Muscle layer of duodenum (tissue), 2 donors: ENCODE measurements at regions not wholly inside any gene's neighbourhood (a gene's known extent, or its start where the extent isn't known, plus 50 kb on each side); places are given as distances from the start of the nearest gene placed in this dataset.

Experiments used
- H3K27ac ChIP-seq: one replicate; pipeline ENCODE4 v1.7.0; 2013; ENCODE audit warnings: mild to moderate bottlenecking, low read length
- H3K27me3 ChIP-seq: one replicate; pipeline ENCODE4 v1.7.0; 2013; ENCODE audit warnings: low read depth, mild to moderate bottlenecking, control low read depth, low read length
- H3K36me3 ChIP-seq, 2 donors: one replicate each; pipeline ENCODE4 v1.7.0; 2013; ENCODE audit warnings: low read length in 2 of 2, control low read depth in 1 of 2, mild to moderate bottlenecking in 1 of 2; ENCODE audit not compliant: insufficient read depth in 2 of 2, control insufficient read depth in 1 of 2
- H3K4me1 ChIP-seq, 2 donors: one replicate each; pipeline ENCODE4 v1.7.0; 2013; ENCODE audit warnings: low read length in 2 of 2, mild to moderate bottlenecking in 2 of 2, control low read depth in 1 of 2, moderate library complexity in 1 of 2; ENCODE audit not compliant: insufficient read depth in 2 of 2, control insufficient read depth in 1 of 2
- H3K4me3 ChIP-seq, 2 donors: one replicate each; pipeline ENCODE4 v1.7.0; 2013; ENCODE audit warnings: low read length in 2 of 2, low read depth in 1 of 2, mild to moderate bottlenecking in 1 of 2
- H3K9me3 ChIP-seq, 2 donors: one replicate each; pipeline ENCODE4 v1.7.0; 2013; ENCODE audit warnings: low read length in 2 of 2, control low read depth in 1 of 2, mild to moderate bottlenecking in 1 of 2; ENCODE audit not compliant: control insufficient read depth in 1 of 2
- donor health status: healthy.

GRCh38 chr11:100622404-100622803 is 64.7 kb upstream of the ARHGAP42 start:
- H3K27ac ChIP-seq = no peak overlapping the region
- no peaks in the 10 kb centered on the region for H3K27me3 ChIP-seq
- no peaks in the 10 kb centered on the region for H3K36me3 ChIP-seq
- H3K4me1 ChIP-seq = no peaks in the 10 kb centered on the region
- H3K9me3 ChIP-seq = peaks cover 0 to 21% of the 10 kb centered on the region in 2 donors
- no peak overlapping the region for H3K4me3 ChIP-seq

GRCh38 chr11:100624346-100624745 is 62.7 kb upstream of the ARHGAP42 start:
- H3K4me1 ChIP-seq = no peaks in the 10 kb centered on the region
- no peaks in the 10 kb centered on the region for H3K36me3 ChIP-seq
- peaks cover 0 to 21% of the 10 kb centered on the region in 2 donors for H3K9me3 ChIP-seq
- no peaks in the 10 kb centered on the region for H3K27me3 ChIP-seq
- no peak overlapping the region for H3K27ac ChIP-seq
- no peak overlapping the region for H3K4me3 ChIP-seq

- H3K27ac ChIP-seq = no peak overlapping the region
- H3K27me3 ChIP-seq = no peaks in the 10 kb centered on the region
- H3K4me1 ChIP-seq = no peaks in the 10 kb centered on the region
- peaks cover 0 to 21% of the 10 kb centered on the region in 2 donors for H3K9me3 ChIP-seq
- H3K4me3 ChIP-seq = no peak overlapping the region
- no peaks in the 10 kb centered on the region for H3K36me3 ChIP-seq
Measured at GRCh38 chr11:100625041-100625440, 62.0 kb upstream of the ARHGAP42 start.

- H3K27ac ChIP-seq = no peak overlapping the region
- H3K36me3 ChIP-seq = no peaks in the 10 kb centered on the region
- H3K4me1 ChIP-seq = peaks cover 7 to 21% of the 10 kb centered on the region in 2 donors
- no peak overlapping the region for H3K4me3 ChIP-seq
- H3K27me3 ChIP-seq = no peaks in the 10 kb centered on the region
- H3K9me3 ChIP-seq = no peaks in the 10 kb centered on the region
Measured at GRCh38 chr11:100629671-100630070, 57.4 kb upstream of the ARHGAP42 start.

- no peaks in the 10 kb centered on the region for H3K9me3 ChIP-seq
- no peaks in the 10 kb centered on the region for H3K27me3 ChIP-seq
- H3K4me1 ChIP-seq = peaks cover 7 to 21% of the 10 kb centered on the region in 2 donors
- H3K4me3 ChIP-seq = no peak overlapping the region
- H3K27ac ChIP-seq = no peak overlapping the region
- H3K36me3 ChIP-seq = no peaks in the 10 kb centered on the region
Measured at GRCh38 chr11:100630898-100631297, 56.2 kb upstream of the ARHGAP42 start.

GRCh38 chr11:100631316-100631715 is 55.8 kb upstream of the ARHGAP42 start:
- no peak overlapping the region for H3K27ac ChIP-seq
- no peaks in the 10 kb centered on the region for H3K9me3 ChIP-seq
- H3K27me3 ChIP-seq = no peaks in the 10 kb centered on the region
- H3K4me3 ChIP-seq = no peak overlapping the region
- no peaks in the 10 kb centered on the region for H3K36me3 ChIP-seq
- H3K4me1 ChIP-seq = peaks cover 7 to 21% of the 10 kb centered on the region in 2 donors

- Histone ChIP-seq H3K9me3 (no peaks in the 10 kb centered on the region), H3K36me3 (no peaks in the 10 kb centered on the region), H3K4me3 (no peak overlapping the region), H3K27ac (no peak overlapping the region), H3K27me3 (no peaks in the 10 kb centered on the region), H3K4me1 (peaks cover 7 to 21% of the 10 kb centered on the region in 2 donors)
Measured at GRCh38 chr11:100632941-100633452, 54.1 kb upstream of the ARHGAP42 start.

GRCh38 chr11:100635194-100635593 is 51.9 kb upstream of the ARHGAP42 start:
- Histone ChIP-seq H3K27ac (no peak overlapping the region), H3K4me1 (peaks cover 7 to 25% of the 10 kb centered on the region in 2 donors), H3K4me3 (no peak overlapping the region), H3K9me3 (no peaks in the 10 kb centered on the region), H3K36me3 (no peaks in the 10 kb centered on the region), H3K27me3 (no peaks in the 10 kb centered on the region)

- no peaks in the 10 kb centered on the region for H3K36me3 ChIP-seq
- H3K9me3 ChIP-seq = no peaks in the 10 kb centered on the region
- H3K4me1 ChIP-seq = peaks cover under 1 to 22% of the 10 kb centered on the region in 2 donors
- H3K27me3 ChIP-seq = no peaks in the 10 kb centered on the region
- H3K4me3 ChIP-seq = no peak overlapping the region
- H3K27ac ChIP-seq = no peak overlapping the region
Measured at GRCh38 chr11:100636536-100636935, 50.6 kb upstream of the ARHGAP42 start.
